B cell (primary cell): ENCODE measurements at regions not wholly inside any gene's neighbourhood (a gene's known extent, or its start where the extent isn't known, plus 50 kb on each side); places are given as distances from the start of the nearest gene placed in this dataset.

ENCODE experiments used
- CTCF ChIP-seq: fragments of 200-600 bp; IDR thresholded peaks from one replicate; pipeline ENCODE4 v1.8.0; 2022; ENCODE audit warnings: antibody characterized with exemption, mild to moderate bottlenecking
- EZH2 ChIP-seq: IDR thresholded peaks from 2 replicates; pipeline ENCODE4 v1.6.1; 2012; ENCODE audit warnings: borderline replicate concordance, low read depth, mild to moderate bottlenecking, moderate library complexity, low read length; ENCODE audit not compliant: insufficient read depth, poor library complexity, severe bottlenecking

- TF ChIP-seq CTCF (no peak), EZH2 (no peak)
Observed at GRCh38 chr4:174173360-174173759, 110.1 kb downstream of the FBXO8 start.
